ENCODE measurements at regions not wholly inside any gene's neighbourhood (a gene's known extent, or its start where the extent isn't known, plus 50 kb on each side); places are given as distances from the start of the nearest gene placed in this dataset.

- no peak overlapping the region for H3K4me3 Mint-ChIP-seq (ENCODE audit: unreplicated experiment)
- no peaks in the 10 kb centered on the region for H3K36me3 Mint-ChIP-seq (ENCODE audit: unreplicated experiment)
- H3K27me3 Mint-ChIP-seq (ENCODE audit: unreplicated experiment) = no peaks in the 10 kb centered on the region
- H3K4me1 Mint-ChIP-seq (ENCODE audit: unreplicated experiment) = no peaks in the 10 kb centered on the region
- H3K27ac Mint-ChIP-seq (ENCODE audit: unreplicated experiment) = no peak overlapping the region
- DNase-seq (ENCODE audit: extremely low spot score, unreplicated experiment) = no peak
- TF ChIP-seq CTCF (IDR thresholded peaks at IDR 0.05) = no peak
- H3K9me3 Mint-ChIP-seq (ENCODE audit: unreplicated experiment) = no peaks in the 10 kb centered on the region
Measured at GRCh38 chr16:48004141-48004695, 151.6 kb downstream of the ABCC12 start.

- H3K4me3 Mint-ChIP-seq (ENCODE audit: unreplicated experiment) = no peak overlapping the region
- peak; percentile 51 for DNase-seq (ENCODE audit: extremely low spot score, unreplicated experiment)
- H3K27ac Mint-ChIP-seq (ENCODE audit: unreplicated experiment) = no peak overlapping the region
- H3K27me3 Mint-ChIP-seq (ENCODE audit: unreplicated experiment) = no peaks in the 10 kb centered on the region
- H3K36me3 Mint-ChIP-seq (ENCODE audit: unreplicated experiment) = no peaks in the 10 kb centered on the region
- no peaks in the 10 kb centered on the region for H3K9me3 Mint-ChIP-seq (ENCODE audit: unreplicated experiment)
- no peaks in the 10 kb centered on the region for H3K4me1 Mint-ChIP-seq (ENCODE audit: unreplicated experiment)
- TF ChIP-seq CTCF (IDR thresholded peaks at IDR 0.05) = no peak
Measured at GRCh38 chr16:48003206-48003907, 152.4 kb downstream of the ABCC12 start.

GRCh38 chr16:48001324-48001895 lies 154.4 kb downstream of the ABCC12 start:
- Mint-ChIP-seq H3K36me3 (ENCODE audit: unreplicated experiment) (no peaks in the 10 kb centered on the region), H3K27ac (ENCODE audit: unreplicated experiment) (no peak overlapping the region), H3K4me3 (ENCODE audit: unreplicated experiment) (no peak overlapping the region), H3K27me3 (ENCODE audit: unreplicated experiment) (peaks cover 5% of the 10 kb centered on the region), H3K4me1 (ENCODE audit: unreplicated experiment) (no peaks in the 10 kb centered on the region), H3K9me3 (ENCODE audit: unreplicated experiment) (no peaks in the 10 kb centered on the region)
- no peak for TF ChIP-seq CTCF (IDR thresholded peaks at IDR 0.05)
- peak; percentile 23 for DNase-seq (ENCODE audit: extremely low spot score, unreplicated experiment)

GRCh38 chr16:48000622-48001021 lies 155.2 kb downstream of the ABCC12 start:
- H3K27ac Mint-ChIP-seq (ENCODE audit: unreplicated experiment) = no peak overlapping the region
- peaks cover 5% of the 10 kb centered on the region for H3K27me3 Mint-ChIP-seq (ENCODE audit: unreplicated experiment)
- H3K9me3 Mint-ChIP-seq (ENCODE audit: unreplicated experiment) = no peaks in the 10 kb centered on the region
- no peak for TF ChIP-seq CTCF (IDR thresholded peaks at IDR 0.05)
- no peak overlapping the region for H3K4me3 Mint-ChIP-seq (ENCODE audit: unreplicated experiment)
- no peaks in the 10 kb centered on the region for H3K4me1 Mint-ChIP-seq (ENCODE audit: unreplicated experiment)
- DNase-seq (ENCODE audit: extremely low spot score, unreplicated experiment) = peak; percentile 17
- no peaks in the 10 kb centered on the region for H3K36me3 Mint-ChIP-seq (ENCODE audit: unreplicated experiment)

GRCh38 chr16:47999595-47999994 lies 156.2 kb downstream of the ABCC12 start:
- H3K9me3 Mint-ChIP-seq (ENCODE audit: unreplicated experiment) = no peaks in the 10 kb centered on the region
- H3K27ac Mint-ChIP-seq (ENCODE audit: unreplicated experiment) = no peak overlapping the region
- no peak for TF ChIP-seq CTCF (IDR thresholded peaks at IDR 0.05)
- DNase-seq (ENCODE audit: extremely low spot score, unreplicated experiment) = peak; percentile 34
- no peaks in the 10 kb centered on the region for H3K4me1 Mint-ChIP-seq (ENCODE audit: unreplicated experiment)
- peaks cover 7% of the 10 kb centered on the region for H3K27me3 Mint-ChIP-seq (ENCODE audit: unreplicated experiment)
- no peak overlapping the region for H3K4me3 Mint-ChIP-seq (ENCODE audit: unreplicated experiment)
- H3K36me3 Mint-ChIP-seq (ENCODE audit: unreplicated experiment) = no peaks in the 10 kb centered on the region
